ENCODE measurements at regions not wholly inside any gene's neighbourhood (a gene's known extent, or its start where the extent isn't known, plus 50 kb on each side); places are given as distances from the start of the nearest gene placed in this dataset.

GRCh38 chr1:115893545-115893944, 52.6 kb upstream of the NHLH2 start:
- DNase-seq = no peak

GRCh38 chr1:115898020-115898419, 57.1 kb upstream of the NHLH2 start:
- DNase-seq = no peak

GRCh38 chr1:115900856-115901255, 59.9 kb upstream of the NHLH2 start:
- DNase-seq = no peak

GRCh38 chr1:115906627-115907026, 65.7 kb upstream of the NHLH2 start:
- DNase-seq = no peak

GRCh38 chr1:115907092-115907491, 66.2 kb upstream of the NHLH2 start:
- no peak for DNase-seq

GRCh38 chr1:115908565-115909274, 67.6 kb upstream of the SLC22A15 start:
- peak; percentile 53 for DNase-seq

- DNase-seq = no peak
Observed at GRCh38 chr1:115910231-115910630, 66.1 kb upstream of the SLC22A15 start.

GRCh38 chr1:115911294-115911693, 65.0 kb upstream of the SLC22A15 start:
- peak; percentile 41 for DNase-seq

- no peak for DNase-seq
Observed at GRCh38 chr1:115912116-115912515, 64.2 kb upstream of the SLC22A15 start.

- peak; percentile 71 for DNase-seq
Observed at GRCh38 chr1:115922801-115923200, 53.5 kb upstream of the SLC22A15 start.

- peak; percentile 75 for DNase-seq
Observed at GRCh38 chr1:115924770-115925169, 51.5 kb upstream of the SLC22A15 start.

GRCh38 chr1:115925467-115925866, 50.8 kb upstream of the SLC22A15 start:
- DNase-seq = peak; percentile 56

All from retina (tissue), 1 donor.